CD4-positive, alpha-beta T cell treated with Interferon alpha-2 for 1 hour (primary cell): ENCODE measurements at regions not wholly inside any gene's neighbourhood (a gene's known extent, or its start where the extent isn't known, plus 50 kb on each side); places are given as distances from the start of the nearest gene placed in this dataset.

Experiments used
- DNase-seq, 2 donors: peaks; one replicate each; pipeline ENCODE4 v3.0.0-alpha.2; 2020 to 2022

- no peak for DNase-seq
These were observed 269.4 kb downstream of the TCF7L2 start for GRCh38 chr10:113219446-113219845.

DNA sequence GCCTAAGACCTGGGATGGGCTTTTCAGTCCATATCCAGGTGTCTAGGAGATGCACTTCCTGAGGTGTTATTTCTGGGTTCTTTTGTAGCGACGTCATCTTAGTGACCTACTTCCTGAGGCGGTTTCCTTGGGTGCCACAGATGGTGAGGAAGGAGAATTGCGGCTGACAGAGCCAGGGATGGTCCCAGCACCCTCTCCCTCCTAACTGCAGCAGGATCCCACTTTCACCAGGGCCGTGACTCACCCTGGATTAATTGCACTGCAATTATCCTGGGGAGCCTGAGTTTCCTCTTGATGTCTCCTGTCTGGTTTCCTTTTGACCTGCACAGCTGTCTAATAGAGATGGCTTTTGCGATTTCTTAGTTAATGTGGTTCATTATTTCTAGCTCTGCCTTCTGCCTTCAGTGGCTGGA, 271.7 kb downstream of the TCF7L2 start:
- DNase-seq = no peak

GRCh38 chr10:113222207-113222606, 272.2 kb downstream of the TCF7L2 start:
- DNase-seq = no peak

DNA sequence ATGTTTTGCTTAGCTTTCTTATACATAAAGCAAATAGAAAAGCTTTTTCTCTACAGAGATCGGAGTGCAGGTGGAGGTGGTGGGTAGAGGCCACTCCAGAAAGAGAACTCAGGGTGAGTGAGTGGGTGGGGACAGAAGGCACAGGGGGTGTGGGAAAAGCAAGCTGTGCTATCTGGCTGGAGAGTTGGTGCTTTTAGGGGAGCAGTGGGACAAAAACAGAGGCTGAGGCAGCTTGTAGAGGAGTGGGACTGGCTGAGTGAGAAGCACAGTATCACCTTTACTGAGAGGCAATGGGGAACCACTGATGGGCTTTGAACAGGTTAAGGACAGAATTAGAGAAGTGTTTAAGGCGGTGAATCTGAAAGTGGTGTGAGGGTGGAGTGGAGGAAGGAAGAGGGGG, 275.3 kb downstream of the TCF7L2 start:
- DNase-seq = no peak

DNA sequence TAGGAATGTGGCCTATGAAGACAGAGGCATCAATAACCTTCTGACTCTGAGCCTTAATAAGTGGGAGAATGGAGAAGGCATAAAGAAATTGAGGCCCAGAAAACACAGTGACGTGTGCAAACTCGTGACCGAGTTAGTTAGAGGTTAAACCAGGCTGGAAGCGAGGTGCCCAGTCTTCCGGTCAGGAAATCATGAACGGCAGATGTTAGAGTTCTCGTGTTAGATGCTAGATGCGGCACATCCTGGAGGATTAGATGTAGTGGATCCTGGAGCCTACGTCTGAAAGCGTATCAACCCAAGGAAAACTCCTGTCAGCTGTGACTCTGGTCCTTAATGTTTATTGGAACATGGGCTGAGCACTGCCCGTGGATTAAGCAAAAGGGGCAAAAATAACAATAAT, 275.9 kb downstream of the TCF7L2 start:
- DNase-seq = no peak

DNA sequence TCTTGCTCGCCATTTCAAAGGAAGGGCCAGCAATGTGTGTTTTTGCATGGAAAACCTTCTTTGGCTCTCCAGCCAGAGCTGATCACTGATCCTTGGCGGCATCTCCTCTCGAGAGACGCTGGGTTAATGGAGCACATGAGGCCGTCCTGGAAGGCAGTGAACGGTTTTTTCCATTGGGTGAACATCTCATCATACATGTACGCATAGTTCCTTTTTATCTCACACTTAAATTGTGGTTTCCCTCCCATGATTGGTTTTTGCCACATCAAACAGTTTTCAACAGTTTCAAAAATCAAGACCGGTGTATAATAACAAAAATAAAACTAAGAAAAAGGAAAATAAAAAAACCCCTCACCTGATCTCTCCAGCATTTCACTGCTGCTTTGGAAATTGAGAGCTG, 276.4 kb downstream of the TCF7L2 start:
- DNase-seq = no peak

- DNase-seq = no peak
These were observed 276.9 kb downstream of the TCF7L2 start for GRCh38 chr10:113226831-113227445.

GRCh38 chr10:113228530-113228929, 278.5 kb downstream of the TCF7L2 start:
- DNase-seq = no peak

DNA sequence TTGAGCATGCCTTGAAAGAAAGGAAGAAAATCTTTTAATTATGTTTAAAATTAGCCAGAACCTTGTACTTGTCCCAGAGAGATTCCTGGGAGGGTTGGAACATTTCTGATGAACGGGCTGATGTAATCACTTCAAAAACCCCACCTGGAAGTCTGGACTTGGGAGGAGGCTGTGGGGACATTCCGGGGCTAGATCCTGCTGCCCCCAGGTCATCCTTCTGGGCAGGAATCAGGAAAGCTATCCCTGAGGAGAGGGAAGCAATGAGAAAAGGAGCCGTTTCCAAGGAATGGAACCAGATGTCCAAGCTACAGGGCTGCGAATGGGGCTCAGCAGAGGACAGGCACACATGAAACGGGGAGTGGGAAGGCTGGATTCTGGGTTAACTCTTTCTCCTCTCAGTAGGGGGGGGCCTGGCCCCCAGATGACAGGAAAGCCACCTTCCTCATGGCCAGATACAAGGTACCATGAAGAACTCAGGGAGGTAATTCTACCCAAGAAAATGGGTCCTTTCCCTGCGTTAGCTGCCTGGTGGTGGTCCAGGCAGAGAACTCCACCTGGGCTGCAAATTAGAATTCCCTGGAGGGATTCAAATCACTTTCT, 280.1 kb downstream of the TCF7L2 start:
- DNase-seq = no peak

- DNase-seq = no peak
These were observed 283.0 kb downstream of the TCF7L2 start for GRCh38 chr10:113232928-113233511.

DNA sequence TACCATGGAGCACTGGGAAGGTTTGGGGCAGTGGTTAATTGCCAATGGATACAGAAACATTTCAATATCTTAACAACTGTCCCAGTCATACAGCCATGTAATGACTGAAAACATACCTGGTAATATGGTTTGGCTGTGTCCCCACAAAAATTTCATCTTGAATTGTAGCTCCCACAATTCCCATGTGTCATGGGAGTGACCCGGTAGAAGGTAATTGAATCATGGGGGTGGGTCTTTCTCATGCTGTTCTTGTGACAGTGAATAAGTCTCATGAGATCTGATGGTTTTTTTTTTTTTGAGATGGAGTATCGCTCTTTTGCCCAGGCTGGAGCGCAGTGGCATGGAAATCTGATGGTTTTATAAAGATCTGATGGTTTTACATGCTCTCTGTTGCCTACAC, 284.4 kb downstream of the TCF7L2 start:
- no peak for DNase-seq

DNA sequence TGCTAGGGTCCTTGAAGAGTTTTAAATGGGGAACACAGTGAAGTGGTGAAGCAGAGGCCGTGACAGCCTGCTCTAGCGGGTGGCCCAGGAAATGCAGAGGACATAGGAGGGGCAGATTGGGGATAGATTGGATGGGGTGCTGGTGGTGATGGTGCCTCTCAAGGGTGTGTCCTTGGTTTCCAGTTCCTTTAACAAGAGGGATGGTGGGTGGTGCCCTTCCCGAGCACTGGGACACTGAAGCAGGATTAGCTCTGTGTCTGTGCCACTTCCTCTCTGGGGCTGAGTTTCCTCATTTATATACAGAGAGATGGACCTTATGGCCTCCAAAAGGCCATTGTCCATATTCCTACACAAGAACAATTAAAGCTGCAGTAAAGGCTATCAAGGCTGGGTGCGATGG, 285.5 kb downstream of the TCF7L2 start:
- DNase-seq = peak in 1 of 2 donors; percentile 20

DNA sequence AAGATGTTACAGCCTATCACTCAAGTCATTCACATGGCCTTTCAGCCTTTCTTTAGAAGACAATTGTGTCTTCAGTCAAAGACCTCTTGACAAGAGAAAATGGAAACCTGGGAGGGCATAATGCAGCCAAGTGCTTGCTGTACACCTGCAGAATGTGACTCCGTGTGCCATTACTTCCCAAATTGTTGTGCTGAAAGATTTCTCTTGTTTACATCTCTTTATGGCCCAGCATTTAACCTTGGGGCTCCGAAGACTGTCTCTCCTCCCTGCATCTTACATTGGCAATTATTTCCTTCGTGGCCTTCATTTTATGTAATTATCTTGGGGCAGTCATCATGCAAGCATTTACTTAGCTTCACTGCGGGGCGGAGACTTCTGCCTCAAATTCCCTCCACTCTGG, 287.0 kb downstream of the TCF7L2 start:
- DNase-seq = no peak

DNA sequence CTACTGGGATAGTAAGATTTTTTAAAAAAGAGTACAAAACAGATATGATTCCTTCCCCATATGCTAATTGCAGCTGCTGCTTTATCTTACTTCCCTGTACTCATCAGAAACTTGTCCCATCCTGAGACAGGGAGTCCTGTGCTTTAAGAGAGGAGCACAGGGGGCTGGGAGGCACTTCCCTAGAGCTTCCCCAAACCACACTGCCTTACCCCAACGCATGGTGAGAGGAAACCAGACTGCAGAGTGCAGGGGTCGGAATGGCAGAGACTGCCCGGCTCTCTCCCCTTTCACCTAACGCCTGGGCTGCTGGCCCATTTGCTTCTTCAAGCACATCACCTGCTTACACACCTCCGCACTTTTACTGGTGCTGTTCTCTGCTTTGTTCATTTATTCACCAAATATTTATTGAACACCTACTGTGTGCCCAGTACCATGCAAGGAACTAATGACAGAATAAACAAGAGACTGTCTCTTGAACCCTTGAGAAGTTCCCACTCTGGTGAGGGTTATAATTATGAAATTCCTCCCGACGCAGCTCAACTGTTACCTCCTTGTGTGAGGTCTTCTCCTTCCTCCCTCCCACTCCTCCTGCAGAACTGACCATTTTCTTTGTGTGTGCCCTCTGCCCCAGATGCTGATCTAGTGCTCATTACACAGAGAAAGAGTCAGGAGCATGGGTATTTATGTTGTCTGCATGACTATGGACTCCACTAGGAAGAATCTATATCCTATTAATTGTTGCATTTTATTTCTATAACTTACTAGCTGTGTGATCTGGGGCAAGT, 289.7 kb downstream of the TCF7L2 start:
- DNase-seq = no peak

DNA sequence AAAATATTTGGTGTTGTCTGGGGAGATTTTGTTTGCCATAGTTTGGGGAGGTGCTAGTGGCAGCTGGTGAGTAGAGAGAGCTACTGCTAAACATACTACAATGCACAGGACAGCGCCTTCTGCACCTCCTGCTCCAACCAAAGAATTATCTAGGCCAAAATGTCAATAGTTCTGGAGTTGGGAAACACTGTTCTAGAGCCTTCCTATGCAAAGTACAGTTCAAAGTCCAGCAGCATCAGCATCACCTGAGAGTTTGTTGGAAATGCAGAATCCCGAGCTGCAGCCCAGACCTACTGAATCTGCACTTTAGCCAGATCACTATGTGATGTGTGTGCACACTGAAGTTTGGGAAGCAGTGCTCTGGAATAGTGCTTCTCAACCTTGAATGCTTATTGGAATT, 290.7 kb downstream of the TCF7L2 start:
- DNase-seq = no peak

- DNase-seq = no peak
These were observed 291.7 kb downstream of the TCF7L2 start for GRCh38 chr10:113241599-113242360.

GRCh38 chr10:113243311-113243710, 293.3 kb downstream of the TCF7L2 start:
- DNase-seq = no peak

DNA sequence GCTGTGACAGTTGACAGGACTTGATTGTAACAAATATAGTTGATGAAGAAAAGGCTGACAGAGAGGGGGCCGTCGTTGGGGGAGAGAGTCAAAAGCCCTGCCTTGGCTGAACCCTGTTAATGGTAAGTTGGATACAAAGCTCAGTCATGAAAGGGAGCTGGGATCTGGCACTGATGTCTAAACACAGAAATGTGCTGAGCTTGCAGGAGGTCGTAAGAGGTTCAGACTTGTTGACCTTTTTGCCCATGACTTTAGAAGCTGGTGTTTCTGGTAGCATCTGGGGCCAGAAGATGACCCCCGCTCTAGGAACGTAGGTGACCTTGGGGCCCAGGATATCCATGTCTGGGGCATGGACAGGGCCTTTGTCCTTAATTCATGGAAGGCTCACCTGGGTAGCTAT, 294.7 kb downstream of the TCF7L2 start:
- no peak for DNase-seq

- DNase-seq = no peak
These were observed 295.2 kb downstream of the TCF7L2 start for GRCh38 chr10:113245286-113245685.

DNA sequence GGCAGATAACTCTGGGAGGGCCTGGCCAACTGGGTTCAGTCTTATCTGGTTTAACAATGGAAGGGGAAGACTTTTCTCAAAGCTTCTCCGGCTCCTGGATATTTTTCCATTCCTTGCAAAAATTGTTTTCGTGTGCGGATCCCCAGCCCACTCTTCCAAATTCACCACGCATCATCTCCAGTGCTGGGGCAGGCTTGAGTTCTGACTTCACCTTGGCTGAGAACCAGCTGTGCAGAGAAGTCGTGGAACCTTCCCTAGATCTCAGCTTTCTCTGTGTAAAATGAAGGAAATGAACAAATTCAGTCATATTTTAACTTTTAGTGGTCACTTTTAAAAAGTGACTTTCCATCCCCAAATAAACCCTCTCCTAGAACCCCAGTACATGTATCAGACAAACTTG, 297.0 kb downstream of the TCF7L2 start:
- no peak for DNase-seq

GRCh38 chr10:113252650-113253618, 299.9 kb upstream of the HABP2 start:
- DNase-seq = no peak
